NCI-H446 treated with DMSO at 0.1 percent for 48 hours (cell line): ENCODE measurements at regions not wholly inside any gene's neighbourhood (a gene's known extent, or its start where the extent isn't known, plus 50 kb on each side); places are given as distances from the start of the nearest gene placed in this dataset.

ENCODE experiments used
- DNase-seq: peaks from one replicate; lab custom pipeline; 2025; lab: John Stamatoyannopoulos, UW

DNA sequence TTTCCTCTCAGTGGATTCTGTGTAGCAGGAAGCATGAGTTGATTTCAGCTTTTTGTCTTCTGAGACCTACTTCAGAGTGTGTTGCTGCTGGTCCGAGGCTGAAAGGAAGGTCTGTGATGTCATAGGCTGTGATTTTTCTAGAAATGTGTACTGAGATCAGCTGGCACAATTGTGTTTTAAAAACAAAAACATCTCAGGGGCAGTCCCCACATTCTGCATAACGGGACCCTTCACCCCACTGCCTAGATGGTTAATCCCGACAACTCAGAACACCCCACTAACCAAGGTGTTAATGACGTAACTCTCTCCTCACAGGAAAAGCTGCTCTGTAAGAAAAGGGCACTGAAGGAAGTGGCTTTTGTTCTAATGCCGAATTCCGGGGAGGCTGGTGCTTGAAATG is 59.8 kb upstream of the PPP2R5A start:
- DNase-seq = no peak

DNA sequence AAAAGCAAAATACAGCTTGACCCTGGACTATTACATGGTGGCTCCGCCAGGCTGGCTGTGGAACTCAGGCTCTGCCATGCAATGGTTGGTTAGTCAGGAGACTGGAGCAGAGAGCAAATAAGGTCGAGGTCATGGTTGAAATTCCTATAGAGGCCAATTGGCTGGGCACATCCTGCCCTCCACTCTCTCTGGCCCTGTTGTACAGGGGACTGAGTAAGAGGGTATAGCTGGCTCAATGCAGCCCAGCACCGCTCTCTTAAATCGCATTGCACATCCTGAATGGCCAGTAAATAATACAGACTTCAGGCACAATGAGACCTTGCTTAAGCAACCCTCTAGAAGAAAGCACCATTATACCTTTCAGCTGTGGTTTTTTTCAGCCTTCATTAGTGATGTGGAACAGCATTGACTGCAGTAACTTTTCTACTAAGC is 59.3 kb upstream of the PPP2R5A start:
- DNase-seq = no peak

DNA sequence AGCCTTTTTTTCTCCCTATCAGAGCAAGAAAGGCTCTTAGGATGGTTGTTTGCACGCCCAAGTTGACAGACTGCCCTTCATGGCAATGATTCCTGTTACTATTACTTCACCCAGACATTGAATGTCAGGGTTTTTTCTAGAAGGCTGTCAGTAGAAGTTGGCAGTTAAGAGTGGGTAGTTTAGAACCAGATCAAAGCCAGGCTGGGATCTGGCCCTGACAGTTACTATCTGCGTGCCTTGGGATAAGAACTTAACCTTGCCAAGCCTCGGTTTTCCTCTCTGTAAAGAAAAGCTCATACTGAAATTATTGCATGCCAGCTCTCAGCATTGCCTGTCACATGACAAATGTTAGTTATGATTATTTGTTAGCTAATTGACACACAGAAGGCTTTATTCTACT is 58.7 kb upstream of the PPP2R5A start:
- no peak for DNase-seq

DNA sequence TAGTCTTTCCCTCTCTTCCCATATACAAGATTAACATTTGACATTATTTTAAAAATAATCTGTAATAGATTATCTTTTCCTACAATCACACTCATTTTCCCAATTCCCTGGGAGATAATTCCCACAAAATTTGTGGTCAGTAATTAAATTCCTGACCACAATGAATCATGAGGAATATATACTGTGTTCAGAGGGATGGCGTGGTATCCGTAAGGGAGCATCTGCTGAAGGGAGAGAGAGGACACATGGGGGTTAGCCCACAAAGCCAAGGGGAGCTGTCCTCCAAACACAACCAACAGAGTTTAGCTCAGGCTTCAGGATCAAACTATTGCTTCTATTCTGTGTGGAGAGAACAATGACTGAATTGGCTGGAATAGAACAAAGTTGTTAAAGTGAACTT is 57.1 kb upstream of the PPP2R5A start:
- DNase-seq = no peak

DNA sequence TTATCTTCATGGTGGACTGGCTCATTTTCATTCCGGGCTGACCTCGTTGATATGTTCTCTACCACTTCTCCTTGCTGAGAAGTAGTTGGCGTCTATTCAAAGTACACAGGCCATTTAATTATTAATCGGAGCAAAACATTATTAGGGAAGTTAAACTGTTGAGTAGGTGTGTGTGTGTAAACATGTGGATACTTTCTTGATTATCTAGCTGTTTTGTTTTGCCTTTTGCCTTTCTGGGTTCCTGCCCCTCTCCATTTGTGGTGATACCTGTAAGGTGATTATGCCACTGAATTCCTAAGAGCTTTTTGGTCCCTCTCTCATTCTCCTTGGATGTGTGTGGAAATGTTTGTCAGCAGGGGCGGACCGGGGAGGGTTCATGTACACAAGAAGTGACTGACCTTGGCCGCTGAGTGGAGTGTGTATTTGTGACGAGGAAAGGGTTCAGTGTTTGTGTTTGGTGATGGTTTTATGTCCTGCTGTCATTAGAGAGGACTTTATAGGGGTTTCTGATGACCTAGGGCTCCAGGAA is 56.6 kb upstream of the PPP2R5A start:
- no peak for DNase-seq

DNA sequence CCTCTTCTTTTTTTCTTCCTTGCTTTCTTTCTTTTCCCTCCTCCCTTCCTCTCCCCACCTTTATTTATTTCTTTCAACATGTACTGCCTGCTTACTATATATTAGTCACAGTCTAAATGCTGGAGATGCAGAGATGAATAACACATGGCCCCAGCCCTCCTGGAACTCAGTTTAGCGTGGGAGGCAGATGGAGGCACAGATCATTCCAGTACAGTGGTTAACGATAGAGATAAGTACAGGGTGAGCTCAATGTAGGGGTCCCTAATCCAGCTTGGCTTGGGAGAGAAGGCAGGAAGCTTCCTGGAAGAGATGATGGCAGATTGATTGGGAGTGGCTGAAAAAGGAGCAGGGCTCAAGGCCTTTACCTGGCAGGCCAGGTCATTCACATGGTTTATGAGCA is 55.6 kb upstream of the PPP2R5A start:
- no peak for DNase-seq

DNA sequence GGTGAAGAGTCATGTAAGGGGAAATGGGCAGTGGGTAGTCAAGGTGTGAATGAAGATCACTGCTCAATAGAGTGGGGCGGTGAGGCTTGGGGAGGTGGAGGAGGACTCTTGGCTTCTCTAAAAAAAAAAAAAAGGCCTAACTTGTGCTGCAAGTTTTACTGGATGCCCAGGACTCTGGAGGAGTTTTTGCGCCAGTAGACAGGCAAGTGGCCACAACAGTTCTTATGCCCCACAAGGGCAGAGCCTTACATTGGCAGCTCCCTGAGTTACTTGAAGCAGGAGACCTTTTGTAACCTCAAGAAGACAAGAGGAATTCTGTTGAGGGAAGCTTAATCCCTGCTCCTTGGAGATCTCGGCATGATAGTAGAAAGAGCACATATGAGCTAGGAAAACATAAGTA is 54.9 kb upstream of the PPP2R5A start:
- no peak for DNase-seq

DNA sequence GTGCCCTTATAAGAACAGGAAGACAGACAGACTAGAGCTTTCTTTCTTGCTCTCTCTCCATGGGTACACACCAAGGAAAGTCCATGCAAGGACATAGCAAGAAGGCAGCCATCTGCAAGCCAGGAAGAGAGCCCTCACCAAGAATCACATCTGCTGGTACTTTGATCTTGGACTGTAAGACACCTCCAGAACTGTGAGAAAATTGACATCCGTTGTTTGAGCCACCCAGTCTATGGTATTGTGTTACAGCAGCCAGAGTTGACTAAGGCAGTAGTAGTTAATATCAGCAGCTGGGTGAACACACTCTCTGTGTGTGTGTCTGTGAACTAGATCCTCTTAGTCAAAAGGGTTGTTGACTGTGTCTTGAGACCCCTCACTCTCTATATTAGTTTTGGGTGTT is 53.8 kb upstream of the PPP2R5A start:
- DNase-seq = no peak

DNA sequence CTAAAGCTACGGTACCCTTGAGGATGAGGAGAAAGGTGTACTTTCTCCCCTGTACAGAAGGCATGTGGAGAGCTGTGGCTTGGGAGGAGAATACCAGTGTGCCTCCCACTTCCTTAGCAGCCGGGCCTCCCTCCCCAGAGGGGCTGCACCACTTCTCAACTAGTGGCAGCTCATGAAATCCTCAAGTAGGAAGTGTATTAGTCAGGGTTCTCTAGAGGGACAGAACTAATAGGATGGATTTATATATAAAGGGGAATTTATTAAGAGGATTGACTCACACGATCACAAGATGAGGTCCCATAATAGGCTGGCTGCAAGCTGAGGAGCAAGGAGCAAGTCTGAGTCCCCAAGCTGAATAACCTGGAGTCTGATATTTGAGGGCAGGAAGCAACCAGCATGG is 53.1 kb upstream of the PPP2R5A start:
- DNase-seq = no peak

DNA sequence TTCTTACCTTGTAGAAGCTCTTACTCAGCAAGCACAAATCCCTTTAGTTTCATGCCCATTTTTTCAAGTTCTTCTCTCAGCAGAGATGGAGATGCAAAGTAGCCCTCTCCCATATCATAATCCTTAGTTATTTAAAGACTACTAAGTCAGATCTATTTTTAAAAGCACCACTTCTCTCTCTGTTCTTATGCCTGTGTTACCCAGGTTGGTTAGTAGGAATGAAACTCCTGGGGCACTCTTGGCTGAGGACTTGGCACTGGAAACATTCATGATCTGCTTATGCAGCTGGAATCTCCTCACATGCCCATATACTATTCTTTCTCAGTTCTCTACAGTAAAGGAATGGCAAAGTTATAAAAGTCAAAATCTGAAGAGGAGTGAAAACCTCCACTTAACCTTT is 51.9 kb upstream of the PPP2R5A start:
- DNase-seq = no peak

DNA sequence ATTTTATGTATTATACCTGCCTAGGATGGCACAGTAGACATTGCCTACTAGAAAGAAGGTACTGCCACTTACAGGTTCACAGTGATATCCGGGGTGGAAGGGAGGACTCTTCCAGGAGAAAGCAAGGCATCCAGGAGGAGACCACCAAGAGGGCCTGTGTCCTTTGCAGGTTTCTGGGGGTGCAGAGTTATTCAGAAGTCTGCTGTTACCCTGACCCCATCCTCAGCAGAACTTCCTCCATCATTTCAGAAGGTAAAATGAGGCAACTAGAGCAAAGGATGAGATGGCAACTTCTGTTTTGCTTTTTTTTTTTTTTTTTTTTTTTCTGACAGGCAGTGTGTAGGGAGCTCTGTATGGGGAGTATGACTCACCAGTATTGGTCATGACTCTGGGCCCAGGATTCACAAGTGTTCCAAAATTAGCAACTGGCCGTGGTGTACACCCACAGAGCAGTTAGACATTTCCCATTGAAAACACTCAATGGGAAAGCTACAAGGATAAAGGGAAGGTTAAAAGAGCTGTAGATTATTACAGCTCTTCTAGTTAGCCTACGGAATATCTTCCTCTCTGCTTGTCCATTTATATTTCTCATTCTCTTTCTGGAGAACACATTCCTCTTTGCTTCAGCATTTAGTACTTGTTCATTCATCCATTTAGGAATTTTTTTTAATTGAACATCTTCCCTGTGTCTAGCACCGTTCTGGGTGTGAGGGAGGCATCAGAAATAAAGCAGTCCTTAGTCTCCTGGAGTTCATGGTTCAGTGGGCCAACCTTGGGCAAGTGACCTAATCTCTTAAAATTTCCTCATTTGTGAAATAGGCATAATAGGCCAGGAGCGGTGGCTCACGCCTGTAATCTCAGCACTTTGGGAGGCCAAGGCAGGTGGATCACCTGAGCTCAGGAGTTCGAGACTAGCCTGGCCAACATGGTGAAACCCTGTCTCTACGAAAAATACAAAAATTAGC is 50.5 kb upstream of the PPP2R5A start:
- peak; percentile 82 for DNase-seq
